GM12873 (cell line): ENCODE measurements at regions not wholly inside any gene's neighbourhood (a gene's known extent, or its start where the extent isn't known, plus 50 kb on each side); places are given as distances from the start of the nearest gene placed in this dataset.

Experiments
- TF ChIP-seq, protein P1 (sequence below): IDR thresholded peaks from 2 replicates; pipeline ENCODE4 v1.5.1; 2012; ENCODE audit warnings: low read depth, mild to moderate bottlenecking, moderate library complexity, low read length, control low read depth; ENCODE audit not compliant: insufficient read depth; ENCODE audit errors: missing control alignments

DNA sequence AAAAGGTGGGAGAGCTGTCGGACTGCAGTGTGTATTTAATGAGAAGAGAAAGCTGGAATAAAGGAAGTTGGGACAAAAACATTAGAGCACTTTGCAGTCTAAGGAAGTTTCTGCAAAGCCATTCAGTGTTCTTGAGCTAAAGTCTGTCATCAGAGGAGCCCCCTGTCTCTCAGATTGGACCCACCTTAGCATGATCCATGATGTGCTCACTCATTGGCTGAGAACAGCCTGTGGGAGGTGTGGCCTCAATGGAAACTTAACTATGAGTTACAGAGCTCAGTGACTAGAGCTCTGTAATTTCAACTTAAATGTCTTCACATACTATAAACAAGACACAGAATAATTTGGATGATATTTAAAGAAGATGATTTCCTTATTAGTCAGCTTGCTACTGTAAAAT lies 437.0 kb downstream of the BTBD3 start:
- TF ChIP-seq, protein P1, sequence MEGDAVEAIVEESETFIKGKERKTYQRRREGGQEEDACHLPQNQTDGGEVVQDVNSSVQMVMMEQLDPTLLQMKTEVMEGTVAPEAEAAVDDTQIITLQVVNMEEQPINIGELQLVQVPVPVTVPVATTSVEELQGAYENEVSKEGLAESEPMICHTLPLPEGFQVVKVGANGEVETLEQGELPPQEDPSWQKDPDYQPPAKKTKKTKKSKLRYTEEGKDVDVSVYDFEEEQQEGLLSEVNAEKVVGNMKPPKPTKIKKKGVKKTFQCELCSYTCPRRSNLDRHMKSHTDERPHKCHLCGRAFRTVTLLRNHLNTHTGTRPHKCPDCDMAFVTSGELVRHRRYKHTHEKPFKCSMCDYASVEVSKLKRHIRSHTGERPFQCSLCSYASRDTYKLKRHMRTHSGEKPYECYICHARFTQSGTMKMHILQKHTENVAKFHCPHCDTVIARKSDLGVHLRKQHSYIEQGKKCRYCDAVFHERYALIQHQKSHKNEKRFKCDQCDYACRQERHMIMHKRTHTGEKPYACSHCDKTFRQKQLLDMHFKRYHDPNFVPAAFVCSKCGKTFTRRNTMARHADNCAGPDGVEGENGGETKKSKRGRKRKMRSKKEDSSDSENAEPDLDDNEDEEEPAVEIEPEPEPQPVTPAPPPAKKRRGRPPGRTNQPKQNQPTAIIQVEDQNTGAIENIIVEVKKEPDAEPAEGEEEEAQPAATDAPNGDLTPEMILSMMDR: no peak

DNA sequence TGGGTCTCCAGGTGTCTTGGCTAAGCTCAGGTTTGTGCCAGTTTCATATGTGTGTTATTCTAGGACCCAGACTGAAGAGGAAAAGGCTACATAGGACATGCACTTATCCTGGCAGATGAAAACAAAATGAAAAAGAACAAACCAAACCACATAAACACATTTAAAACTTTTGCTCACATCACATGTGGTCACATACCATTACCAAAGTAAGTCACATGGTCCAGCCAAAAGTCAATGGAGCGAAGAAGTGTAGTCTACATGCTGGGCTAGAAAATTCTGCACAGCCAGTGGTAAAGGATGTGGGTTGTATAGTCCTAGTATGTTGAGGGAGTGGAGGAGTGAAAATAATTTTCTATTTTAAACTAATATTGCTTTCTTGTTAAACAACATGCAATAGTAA lies 437.5 kb downstream of the BTBD3 start:
- TF ChIP-seq, protein P1: no peak

- TF ChIP-seq, protein P1: peak; percentile 14
Measured at GRCh38 chr20:12358006-12358654, 440.4 kb downstream of the BTBD3 start.

- TF ChIP-seq, protein P1: no peak
Measured at GRCh38 chr20:12358655-12359009, 440.9 kb downstream of the BTBD3 start.

GRCh38 chr20:12371990-12372389 lies 454.3 kb downstream of the BTBD3 start:
- TF ChIP-seq, protein P1: no peak

DNA sequence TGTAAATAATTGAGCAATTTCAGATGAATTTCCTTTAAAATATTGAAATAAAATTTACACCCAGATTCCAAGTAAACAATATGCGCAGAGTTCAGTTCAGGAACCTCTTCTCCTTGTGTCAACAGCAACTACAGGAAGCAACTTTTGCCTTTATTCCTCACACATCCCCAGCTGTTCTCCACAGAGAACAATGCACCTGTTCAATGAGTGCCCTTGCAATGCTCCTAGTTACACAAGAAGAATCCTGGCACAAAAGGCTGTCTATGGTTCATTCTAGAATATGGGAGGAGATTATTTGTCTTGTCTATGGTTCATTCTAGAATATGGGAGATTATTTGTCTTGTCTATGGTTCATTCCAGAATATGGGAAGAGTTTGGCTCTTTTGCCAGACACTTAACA lies 454.9 kb downstream of the BTBD3 start:
- TF ChIP-seq, protein P1: no peak

DNA sequence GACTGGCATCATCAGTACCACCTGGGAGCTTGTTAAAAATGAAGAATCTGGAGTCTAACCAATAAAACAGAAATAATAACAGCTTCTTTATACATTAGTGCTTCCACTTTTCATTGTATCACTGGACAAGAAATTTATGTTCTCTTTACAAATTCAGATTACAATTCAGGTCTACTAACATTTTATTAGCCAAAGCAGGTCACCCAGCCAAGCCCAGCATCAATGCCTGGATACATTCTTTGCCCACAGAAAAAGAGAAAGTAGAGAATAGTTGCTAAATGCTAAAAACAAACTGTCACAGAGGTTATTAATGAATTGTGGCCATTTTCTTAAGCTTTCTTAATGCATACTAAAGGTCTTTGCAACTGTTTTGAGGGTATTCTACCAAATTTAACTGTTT lies 458.3 kb downstream of the BTBD3 start:
- TF ChIP-seq, protein P1: no peak
